Stimulated activated naive CD4-positive, alpha-beta T cell (primary cell): ENCODE measurements at regions not wholly inside any gene's neighbourhood (a gene's known extent, or its start where the extent isn't known, plus 50 kb on each side); places are given as distances from the start of the nearest gene placed in this dataset.

Source experiments
- DNase-seq, 6 experiments: peaks; one replicate each; lab custom pipeline; 2025; lab: John Stamatoyannopoulos, UW

DNA sequence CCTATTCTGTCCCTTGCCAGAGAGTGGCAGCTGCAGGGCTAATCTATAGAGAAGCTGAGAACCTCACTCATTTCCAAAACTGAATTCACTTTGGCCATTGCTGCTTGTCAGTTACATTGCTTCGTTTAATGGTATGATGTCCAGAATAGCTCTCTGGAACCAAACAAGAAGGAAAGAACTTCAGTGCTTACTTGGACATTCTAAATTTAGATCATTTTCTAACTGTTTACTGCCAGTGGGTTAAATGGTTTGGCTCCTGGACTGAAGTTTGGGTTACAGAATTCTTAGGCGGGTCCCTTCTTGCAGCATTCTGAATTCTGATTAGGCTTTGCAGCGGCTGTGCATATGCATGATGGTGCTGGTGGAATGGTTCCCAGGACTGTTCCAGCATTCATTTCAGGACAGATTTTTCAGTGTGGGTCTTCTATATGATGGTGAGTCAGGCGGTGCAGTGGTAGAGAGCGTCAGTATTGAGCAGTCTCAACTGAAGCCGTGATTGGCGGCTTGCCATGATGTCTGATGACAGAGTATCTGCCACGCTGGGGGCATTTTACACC is 148.7 kb downstream of the DYRK2 start:
- DNase-seq, result no peak

- no peak for DNase-seq
Observed at GRCh38 chr12:67797753-67798152, 149.2 kb downstream of the DYRK2 start.

DNA sequence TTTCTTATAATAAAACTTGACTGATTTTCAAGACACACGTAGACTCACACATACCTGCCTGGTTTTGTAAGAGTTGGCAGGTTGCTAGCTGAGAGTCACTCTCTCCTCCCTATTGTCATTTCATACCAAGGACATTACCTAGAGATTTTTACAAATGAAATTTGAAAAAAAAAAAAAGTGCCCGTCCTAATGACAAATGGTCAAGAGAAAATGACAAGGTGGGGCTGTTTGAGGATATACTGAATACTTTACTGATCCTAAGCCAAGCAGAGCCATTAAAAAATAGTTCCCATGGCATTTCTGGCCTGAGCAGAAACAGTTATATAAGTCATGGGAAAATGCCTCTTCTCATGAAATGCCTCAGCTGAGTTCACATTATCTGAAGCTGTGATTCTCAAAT is 150.2 kb downstream of the DYRK2 start:
- no peak for DNase-seq

GRCh38 chr12:67802731-67803130 is 154.2 kb downstream of the DYRK2 start:
- DNase-seq, result no peak

DNA sequence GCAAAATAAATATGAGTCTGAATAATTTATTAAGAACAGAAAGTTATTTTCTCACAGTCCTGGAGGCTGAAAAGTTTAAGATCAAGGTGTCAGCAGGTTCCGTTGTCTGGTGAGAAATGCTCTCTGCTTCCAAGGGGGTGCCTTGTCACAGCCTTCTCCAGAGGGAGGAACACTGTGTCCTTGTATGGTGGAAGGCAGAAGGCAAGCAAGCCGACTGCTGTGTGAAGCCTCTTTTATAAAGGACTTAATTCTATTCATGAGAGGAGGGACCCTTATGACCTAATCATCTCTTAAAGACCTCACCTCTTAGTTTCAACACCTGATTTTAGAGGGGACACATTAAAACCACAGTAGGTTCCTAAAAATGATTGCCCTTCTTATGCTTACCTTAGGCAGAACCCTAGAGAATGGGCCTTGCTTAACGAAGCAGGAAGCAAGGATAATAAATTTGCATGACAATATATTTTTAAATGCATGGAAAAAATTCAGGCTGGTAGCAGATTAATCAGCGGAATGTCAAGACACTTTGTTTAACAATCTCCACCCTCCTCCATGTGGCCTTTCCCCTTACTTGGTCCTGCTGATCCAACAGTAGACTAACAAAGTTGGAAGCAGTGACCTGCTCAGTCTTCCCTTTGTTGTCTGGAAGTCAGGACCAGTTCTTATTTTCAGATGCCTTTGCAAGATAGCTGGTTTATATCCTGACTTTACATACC is 154.9 kb downstream of the DYRK2 start:
- DNase-seq, result no peak

DNA sequence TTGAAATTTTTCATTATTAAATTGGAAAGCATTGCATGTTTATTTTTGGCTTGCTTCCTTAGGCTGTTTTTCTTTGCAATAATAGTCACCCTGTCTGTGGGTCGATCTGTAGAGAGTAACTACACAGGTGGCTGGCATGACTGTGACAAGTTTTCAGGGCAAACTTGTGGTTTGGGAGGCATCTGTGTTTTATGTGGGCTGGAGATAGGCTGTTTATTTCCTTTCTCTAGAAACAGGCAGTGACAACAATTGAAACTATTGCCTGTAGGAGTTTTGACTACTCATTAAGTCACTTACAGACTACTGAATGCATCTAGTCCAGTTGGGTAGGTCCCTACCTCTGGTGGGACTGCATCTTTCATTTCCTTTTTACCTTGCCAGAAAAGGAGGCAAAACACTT is 155.6 kb downstream of the DYRK2 start:
- peak in 4 of 6 experiments; percentile 12 to 67 (median 66) for DNase-seq

- no peak for DNase-seq
Observed at GRCh38 chr12:67807814-67808213, 159.3 kb downstream of the DYRK2 start.

DNA sequence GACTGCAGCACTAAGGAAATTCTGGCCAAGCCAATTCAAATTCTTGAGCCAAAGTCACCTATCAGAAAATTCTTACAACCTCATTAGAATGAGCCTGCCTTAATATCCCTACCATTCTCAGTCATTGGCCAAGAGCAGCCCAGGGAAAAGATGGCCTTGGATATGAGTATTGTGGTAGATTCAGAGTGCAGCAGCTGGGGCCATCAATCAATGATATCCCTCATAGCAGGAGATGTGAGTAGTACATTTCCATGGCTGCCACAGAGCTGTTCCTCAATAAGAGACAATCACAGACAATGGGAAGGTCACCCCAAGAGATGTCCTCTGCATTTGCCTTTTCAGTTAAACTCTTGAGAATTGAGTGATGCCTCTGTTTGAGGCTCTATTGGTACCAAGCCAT is 161.6 kb downstream of the DYRK2 start:
- no peak for DNase-seq

- DNase-seq, result no peak
Observed at GRCh38 chr12:67811437-67812361, 163.2 kb downstream of the DYRK2 start.

- DNase-seq, result no peak
Observed at GRCh38 chr12:67813456-67813904, 164.9 kb downstream of the DYRK2 start.

DNA sequence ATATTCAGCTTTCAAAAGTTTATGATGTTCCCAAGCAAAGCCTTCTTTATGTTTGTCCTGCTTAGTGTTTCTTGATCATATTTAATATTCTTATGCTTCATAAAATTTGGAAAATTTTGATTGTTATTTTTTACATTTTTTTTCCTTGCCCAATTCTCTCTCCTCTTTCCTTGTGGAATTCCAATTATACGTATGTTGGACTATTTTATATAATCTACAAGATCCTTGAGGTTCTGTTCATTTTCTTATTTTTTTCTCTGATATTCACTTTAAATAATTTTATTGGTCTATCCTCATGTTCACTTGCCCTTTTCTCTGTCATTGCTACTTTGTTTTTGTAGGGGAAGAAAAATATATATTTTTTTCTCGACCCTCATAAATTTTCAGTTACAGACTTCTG is 167.7 kb downstream of the DYRK2 start:
- DNase-seq, result no peak

DNA sequence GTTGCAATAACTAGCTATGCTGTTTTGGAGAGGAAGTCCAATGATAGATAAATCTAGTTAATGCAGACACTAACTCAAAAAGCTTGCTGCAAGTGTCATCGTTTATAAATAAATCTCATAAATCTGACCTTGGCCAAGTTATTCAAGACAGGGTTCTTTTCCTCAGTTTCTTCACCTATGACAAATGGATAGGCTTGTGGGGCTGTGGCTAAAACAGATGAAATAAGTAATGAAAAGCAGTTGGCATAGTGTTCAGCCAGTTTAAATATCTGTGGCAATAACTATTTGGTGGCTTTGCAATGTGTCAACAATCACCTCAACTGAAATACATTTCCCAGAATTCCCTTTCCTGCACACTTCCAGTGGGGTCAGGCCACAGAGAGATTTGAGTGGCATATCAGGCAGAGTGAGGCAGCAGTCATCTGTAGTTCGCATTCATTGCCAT is 169.9 kb downstream of the DYRK2 start:
- DNase-seq, result no peak

GRCh38 chr12:67819902-67820301 is 169.3 kb upstream of the IFNG-AS1 start:
- DNase-seq, result no peak

DNA sequence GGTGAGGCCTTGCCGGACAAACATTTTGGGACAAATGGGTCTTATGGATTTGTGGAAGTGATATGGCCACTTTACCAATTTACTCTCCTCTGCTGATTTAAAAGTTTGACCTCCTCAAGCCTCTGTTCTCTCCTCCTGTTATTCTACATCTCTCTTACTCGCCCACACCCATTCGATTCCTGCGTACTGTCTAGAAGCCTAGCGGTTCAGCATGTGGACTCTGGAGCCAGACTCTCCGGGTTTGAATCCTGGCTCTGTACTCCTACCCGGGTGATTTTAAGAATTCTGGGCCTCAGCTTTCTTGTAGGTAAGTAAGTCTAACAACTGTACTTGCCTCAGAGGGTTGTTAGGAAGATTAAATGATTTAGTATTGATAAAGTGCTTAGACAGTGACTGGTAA is 168.6 kb upstream of the IFNG-AS1 start:
- DNase-seq, result no peak

GRCh38 chr12:67822826-67823225 is 166.4 kb upstream of the IFNG-AS1 start:
- no peak for DNase-seq

- no peak for DNase-seq
Observed at GRCh38 chr12:67826148-67826547, 163.1 kb upstream of the IFNG-AS1 start.

DNA sequence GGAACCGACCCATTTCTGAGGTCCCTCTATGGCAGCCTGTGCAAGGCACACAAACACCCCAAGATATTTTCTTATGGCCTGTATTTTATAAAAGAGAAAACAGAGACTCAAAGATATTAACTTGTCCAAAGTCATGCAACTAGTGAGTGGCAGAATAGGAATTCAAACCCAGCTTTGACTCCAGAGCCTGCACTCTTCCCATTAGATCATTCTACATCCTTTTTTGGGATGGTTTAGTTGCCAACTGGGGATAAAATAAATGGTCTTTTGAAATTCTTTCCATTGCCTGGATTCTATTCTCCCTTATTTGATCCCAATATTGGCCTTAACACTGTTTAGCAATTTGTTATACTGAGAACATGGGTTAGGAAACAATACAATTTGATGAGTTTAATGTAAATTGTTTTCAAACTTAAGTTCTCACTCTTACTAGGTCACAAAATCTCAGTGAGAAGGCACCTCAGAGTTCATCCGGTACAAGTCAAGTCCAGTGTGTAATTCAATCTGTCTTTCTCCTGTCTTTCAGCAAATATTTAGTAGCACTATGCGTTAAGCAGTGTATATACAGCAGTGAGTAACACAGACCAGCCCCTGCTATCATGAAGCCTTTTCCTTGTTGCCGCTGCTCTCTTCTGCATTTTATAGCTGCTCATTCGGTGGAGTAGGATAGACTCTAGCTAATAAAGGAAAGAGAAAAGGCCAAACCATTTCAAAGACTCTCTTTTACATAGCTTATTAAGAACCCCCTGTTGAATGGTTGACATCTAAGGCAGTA is 162.1 kb upstream of the IFNG-AS1 start:
- DNase-seq, result no peak

- DNase-seq, result no peak
Observed at GRCh38 chr12:67827820-67828383, 161.3 kb upstream of the IFNG-AS1 start.

DNA sequence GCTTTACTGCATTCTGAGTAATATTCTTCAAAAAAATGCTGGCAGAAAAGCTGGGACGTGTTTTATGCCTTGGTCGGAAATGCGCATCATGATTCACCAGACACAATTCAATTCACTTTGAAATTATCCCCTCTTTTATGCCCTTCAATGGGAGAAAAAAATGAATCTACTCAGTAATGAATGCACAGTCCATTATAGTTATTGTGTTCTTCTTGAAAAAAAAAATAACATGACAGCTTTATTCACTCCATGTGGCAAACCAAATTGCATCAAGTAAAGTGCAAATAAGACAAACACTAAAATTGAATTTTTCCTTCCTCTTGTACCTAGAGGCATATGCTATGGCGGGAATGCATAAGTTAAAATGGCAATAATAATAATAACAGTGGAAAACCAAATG is 159.4 kb upstream of the IFNG-AS1 start:
- no peak for DNase-seq

DNA sequence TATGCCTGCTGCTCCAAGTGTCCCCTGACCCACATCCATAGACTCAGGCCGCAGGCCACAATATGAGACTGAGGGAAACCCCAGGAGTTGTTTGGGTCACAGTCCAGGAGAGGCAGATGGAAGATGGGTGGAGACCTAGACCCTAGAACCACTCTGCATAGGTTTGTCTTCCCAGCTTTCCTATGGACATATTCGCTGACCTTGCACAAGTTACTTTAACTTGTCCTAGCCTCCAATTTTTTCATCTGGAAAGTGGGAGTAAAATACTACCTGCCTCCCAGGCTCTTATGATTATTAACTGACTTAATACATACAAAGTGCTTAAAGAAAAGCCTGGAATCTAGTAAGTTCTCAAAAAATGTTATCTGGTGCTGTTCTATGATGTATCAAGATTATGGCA is 157.1 kb upstream of the IFNG-AS1 start:
- DNase-seq, result no peak

DNA sequence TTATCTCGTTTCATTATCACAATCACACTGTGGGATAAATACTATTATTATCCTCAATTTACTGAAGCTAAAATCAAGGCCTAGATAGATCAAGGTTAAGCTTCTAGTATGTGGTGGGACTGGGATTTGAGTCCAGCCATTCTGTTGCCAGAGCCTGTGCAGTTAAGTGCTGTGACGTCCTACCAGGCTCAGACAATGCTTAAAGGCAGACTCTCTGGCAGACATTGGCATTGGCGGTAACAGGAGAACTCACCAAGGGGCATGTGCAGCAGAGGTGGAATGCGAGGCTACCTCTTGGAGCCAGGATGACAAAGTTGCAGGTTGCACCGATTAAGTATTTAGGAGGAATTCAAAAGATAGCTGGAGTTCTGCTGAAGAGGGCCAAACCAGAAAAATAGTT is 155.6 kb upstream of the IFNG-AS1 start:
- no peak for DNase-seq

DNA sequence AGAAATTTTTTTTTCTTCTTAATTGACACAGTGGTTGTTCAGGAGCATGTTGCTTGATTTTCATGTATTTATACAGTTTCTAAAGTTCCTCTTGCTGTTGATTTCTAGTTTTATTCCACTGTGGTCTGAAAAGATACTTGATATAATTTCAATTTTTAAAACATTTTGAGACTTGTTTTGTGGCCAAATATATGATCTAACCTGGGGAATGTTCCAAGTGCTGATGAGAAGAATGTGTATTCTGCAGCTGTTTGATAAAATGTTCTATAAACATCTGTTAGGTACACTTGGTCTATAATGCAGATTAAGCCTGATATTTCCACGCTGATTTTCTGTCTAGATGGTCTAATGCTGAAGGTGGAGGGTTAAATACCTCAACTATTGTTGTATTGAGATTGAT is 151.4 kb upstream of the IFNG-AS1 start:
- DNase-seq, result no peak
